AG04450 (cell line): ENCODE measurements at regions not wholly inside any gene's neighbourhood (a gene's known extent, or its start where the extent isn't known, plus 50 kb on each side); places are given as distances from the start of the nearest gene placed in this dataset.
"Not testable (repeated sequence)": the region's sequence is repeated elsewhere in the genome, so short reads cannot be mapped to it uniquely, and the experiment has no call there.

Experiments used
- CTCF ChIA-PET: fragments of 300-600, 350-600 bp; formaldehyde crosslinking; extraction: SDS; loops from one replicate; lab custom pipeline; 2022; ENCODE audit warnings: antibody characterized with exemption, inconsistent platforms; lab: Charles Lee
- POLR2A ChIA-PET: fragments of 350-600 bp; formaldehyde crosslinking; extraction: SDS; loops from one replicate; lab custom pipeline; 2021; ENCODE audit warnings: antibody characterized with exemption, inconsistent platforms; lab: Yijun Ruan, JAX
- DNase-seq: peaks from one replicate; pipeline ENCODE4 v3.0.0-alpha.2; 2011; ENCODE audit warnings: low read depth, low spot score
- H3K27ac ChIP-seq: one replicate; pipeline ENCODE4 v1.5.1; 2012; ENCODE audit warnings: low read depth, low read length, control low read depth
- H3K27me3 ChIP-seq: one replicate; pipeline ENCODE4 v1.6.0; 2012; ENCODE audit warnings: low read length; ENCODE audit not compliant: control insufficient read depth, insufficient read depth
- H3K4me3 ChIP-seq: 2 replicates; pipeline ENCODE4 v1.5.1; 2011; ENCODE audit warnings: mild to moderate bottlenecking, low read depth, low read length, control low read depth
- H3K9me3 ChIP-seq: 2 replicates; pipeline ENCODE4 v1.5.1; 2012; ENCODE audit warnings: low read length; ENCODE audit not compliant: control insufficient read depth, insufficient read depth
- CTCF ChIP-seq: IDR thresholded peaks from 2 replicates; pipeline ENCODE4 v1.5.1; 2011; ENCODE audit warnings: low read depth, low read length, control low read depth, inconsistent platforms

- Histone ChIP-seq H3K27me3 (no peaks in the 10 kb centered on the region), H3K9me3 (no peaks in the 10 kb centered on the region), H3K27ac (no peak overlapping the region), H3K4me3 (no peak overlapping the region)
- ChIA-PET POLR2A (no interaction called here), CTCF (no interaction called here)
- TF ChIP-seq CTCF, result no peak
- DNase-seq, result no peak
Measured at GRCh38 chr4:75135068-75135825, 202.3 kb downstream of the PARM1 start.

- H3K9me3 ChIP-seq, DNase-seq, H3K27ac ChIP-seq, H3K27me3 ChIP-seq, POLR2A ChIA-PET, CTCF ChIA-PET, H3K4me3 ChIP-seq: not testable (repeated sequence)
Measured at GRCh38 chr4:75126870-75127269, 194.0 kb downstream of the PARM1 start.

GRCh38 chr4:75126058-75126457 lies 193.1 kb downstream of the PARM1 start:
- no peak for TF ChIP-seq CTCF
- H3K4me3 ChIP-seq, result no peak overlapping the region
- POLR2A ChIA-PET, result no interaction called here
- CTCF ChIA-PET, result no interaction called here
- DNase-seq, result no peak
- no peak overlapping the region for H3K27ac ChIP-seq
- H3K9me3 ChIP-seq, result no peaks in the 10 kb centered on the region
- no peaks in the 10 kb centered on the region for H3K27me3 ChIP-seq

GRCh38 chr4:75122424-75123014 lies 189.6 kb downstream of the PARM1 start:
- ChIA-PET CTCF (no interaction called here), POLR2A (no interaction called here)
- Histone ChIP-seq H3K9me3 (no peaks in the 10 kb centered on the region; the same call in none of the 2 replicates), H3K27ac (no peak overlapping the region), H3K27me3 (no peaks in the 10 kb centered on the region), H3K4me3 (no peak overlapping the region)
- DNase-seq, result no peak
- no peak for TF ChIP-seq CTCF

GRCh38 chr4:75118739-75119138 lies 185.8 kb downstream of the PARM1 start:
- CTCF ChIA-PET, result interaction anchor here (0.8 kb wide), 1 partner anchor 228 kb away, joined by 3 read pairs; no protein-coding TSS in a partner anchor
- TF ChIP-seq CTCF, result no peak
- H3K4me3 ChIP-seq, result no peak overlapping the region
- POLR2A ChIA-PET, result interaction anchor here (0.6 kb wide), 1 partner anchor 487 kb away, joined by 3 read pairs; no protein-coding TSS in a partner anchor
- no peak for DNase-seq
- no peak overlapping the region for H3K27ac ChIP-seq
- no peaks in the 10 kb centered on the region; the same call in none of the 2 replicates for H3K9me3 ChIP-seq
- H3K27me3 ChIP-seq, result no peaks in the 10 kb centered on the region
